ENCODE measurements at regions not wholly inside any gene's neighbourhood (a gene's known extent, or its start where the extent isn't known, plus 50 kb on each side); places are given as distances from the start of the nearest gene placed in this dataset.

GRCh38 chr3:177935047-177935446 lies 601.2 kb upstream of the KCNMB2 start (continued):
- TF ChIP-seq MAX (IDR thresholded peaks at IDR 0.05) (no peak), JUND (IDR thresholded peaks at IDR 0.05; ENCODE audit: low read length) (no peak)
